Lower leg skin (tissue), 4 donors: ENCODE measurements at regions not wholly inside any gene's neighbourhood (a gene's known extent, or its start where the extent isn't known, plus 50 kb on each side); places are given as distances from the start of the nearest gene placed in this dataset.

Experiments
- DNase-seq, 2 donors: peaks; one replicate each; pipeline ENCODE4 v3.0.0-alpha.2; 2019; ENCODE audit warnings: low spot score in 2 of 2
- H3K4me3 ChIP-seq: fragments of 200-600 bp; sonication (generic); 2 replicates; pipeline ENCODE4 v1.5.1; 2017; ENCODE audit warnings: mild to moderate bottlenecking, low read depth; ENCODE audit not compliant: poor library complexity, severe bottlenecking
- CTCF ChIP-seq, 3 donors: fragments of 450-650 bp; IDR thresholded peaks; one replicate each; pipeline ENCODE4 v1.5.1; 2016; ENCODE audit warnings: antibody characterized with exemption in 3 of 3, mild to moderate bottlenecking in 3 of 3, moderate library complexity in 2 of 3
- POLR2A ChIP-seq, 2 donors: fragments of 450-650 bp; IDR thresholded peaks; one replicate each; pipeline ENCODE4 v1.6.1; 2016 to 2017; ENCODE audit warnings: antibody characterized with exemption in 2 of 2, mild to moderate bottlenecking in 1 of 2, moderate library complexity in 1 of 2
- WGBS, 2 donors: methylation state at CpG; one replicate each; pipeline ENCODE4 v1.1.5; 2018; 5-methylcytosine and 5-hydroxymethylcytosine counted together
- intact Hi-C: fragments of 100-400 bp; cut with DNase I; formaldehyde crosslinking; loops from one replicate; pipeline ENCODE4 v1.15.0; 2023; ENCODE audit warnings: low total_unique reads

- no peak for TF ChIP-seq POLR2A (IDR thresholded peaks at IDR 0.05)
- no peak for TF ChIP-seq CTCF (IDR thresholded peaks at IDR 0.05)
- no peak overlapping the region for H3K4me3 ChIP-seq
- WGBS, 2 donors, result 28 to 33% methylated on average over 2 of the region's 2 CpGs
- intact Hi-C loops, result no loop called here
- DNase-seq, result no peak
These were observed 492.5 kb downstream of the NR4A2 start for GRCh38 chr2:155839991-155840390.

DNA sequence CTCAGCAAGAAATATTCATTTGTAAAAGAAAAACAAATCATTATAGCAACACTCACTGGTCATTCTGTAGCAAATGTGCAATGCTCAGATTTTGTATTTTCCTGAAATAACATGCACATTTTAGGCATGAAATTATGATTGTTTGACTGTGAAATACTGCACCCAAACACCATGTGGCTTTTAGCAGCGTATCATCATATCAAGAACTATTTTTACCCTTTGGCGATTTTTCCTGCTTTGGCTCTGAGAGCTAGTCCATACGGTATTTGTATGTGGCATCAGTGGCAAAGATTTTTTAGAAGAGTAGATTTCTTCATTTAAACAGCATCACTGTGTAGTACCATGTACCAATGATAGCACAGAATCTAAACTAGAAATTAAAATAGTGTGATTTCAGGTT is 493.1 kb downstream of the NR4A2 start:
- no peak for DNase-seq
- TF ChIP-seq CTCF (IDR thresholded peaks at IDR 0.05), result no peak
- no peak for TF ChIP-seq POLR2A (IDR thresholded peaks at IDR 0.05)
- no peak overlapping the region for H3K4me3 ChIP-seq
- intact Hi-C loops, result no loop called here
- whole genome bisulfite sequencing, 2 donors, result 27 to 32% methylated on average over 3 of the region's 3 CpGs

- no peak overlapping the region for H3K4me3 ChIP-seq
- TF ChIP-seq CTCF (IDR thresholded peaks at IDR 0.05) (no peak), POLR2A (IDR thresholded peaks at IDR 0.05) (no peak)
- no peak for DNase-seq
- WGBS, 2 donors, result 86 to 93% methylated on average over 1 of the region's 1 CpG
- intact Hi-C loops, result no loop called here
These were observed 496.1 kb downstream of the NR4A2 start for GRCh38 chr2:155836439-155836838.

DNA sequence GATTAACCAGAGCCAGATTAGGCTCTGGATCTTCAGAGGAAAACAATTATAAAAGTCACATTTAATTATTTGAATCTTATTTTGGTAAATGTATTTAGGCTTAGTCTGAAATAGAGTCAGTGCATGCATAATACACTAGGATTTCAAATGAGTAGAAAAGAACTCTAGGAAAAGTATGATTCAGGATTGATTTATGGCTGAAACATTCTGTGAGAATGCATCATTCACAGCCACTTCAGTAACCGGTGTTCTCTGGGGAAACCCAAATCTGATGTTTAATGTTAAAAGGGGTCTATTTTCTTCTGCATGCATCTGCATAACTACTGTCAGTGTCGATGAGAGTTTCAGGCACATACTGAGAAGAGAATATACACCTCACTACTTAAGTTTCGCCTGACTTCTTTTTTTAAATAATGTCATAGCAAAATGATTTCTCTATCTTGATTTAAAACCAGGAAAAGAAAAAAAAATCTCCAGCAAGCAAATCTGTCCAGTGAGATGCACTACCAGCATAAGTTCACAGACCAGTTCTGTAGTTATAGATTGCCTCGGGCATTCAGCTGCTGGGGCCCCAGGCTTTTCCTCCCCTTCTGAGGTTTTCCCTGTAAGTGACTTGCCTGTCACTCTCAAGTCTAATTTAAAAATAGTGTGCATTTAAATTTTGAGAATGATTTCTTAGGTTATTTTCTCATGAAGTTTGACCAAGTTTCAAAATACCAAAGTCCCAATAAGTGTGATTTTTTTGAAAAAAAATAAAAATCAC is 501.5 kb downstream of the NR4A2 start:
- TF ChIP-seq POLR2A (IDR thresholded peaks at IDR 0.05) (no peak), CTCF (IDR thresholded peaks at IDR 0.05) (no peak)
- intact Hi-C loops, result no loop called here
- no peak for DNase-seq
- 36 to 50% methylated on average over 4 of the region's 4 CpGs for WGBS, 2 donors
- H3K4me3 ChIP-seq, result no peak overlapping the region

DNA sequence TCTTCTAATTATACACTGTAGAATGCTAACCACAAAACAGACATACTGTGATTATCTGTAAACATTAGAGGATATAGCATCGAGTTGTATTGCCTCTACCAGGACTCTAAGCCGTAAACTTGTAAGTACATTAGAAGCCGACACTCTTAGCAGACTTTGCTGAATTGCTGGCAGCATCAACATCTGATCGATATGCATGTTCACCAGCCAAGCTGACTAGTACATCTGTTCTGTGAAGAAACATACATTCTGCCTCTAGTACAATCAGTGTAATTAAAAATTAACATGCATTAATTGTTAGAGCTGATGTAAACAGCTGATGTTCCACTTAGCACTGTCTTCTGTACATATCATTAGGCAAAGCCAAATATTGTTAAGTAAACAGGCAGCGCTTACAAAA is 502.2 kb downstream of the NR4A2 start:
- no peak overlapping the region for H3K4me3 ChIP-seq
- TF ChIP-seq CTCF (IDR thresholded peaks at IDR 0.05) (no peak), POLR2A (IDR thresholded peaks at IDR 0.05) (no peak)
- WGBS, 2 donors, result 75 to 86% methylated on average over 5 of the region's 5 CpGs
- DNase-seq, result no peak
- intact Hi-C loops, result no loop called here

- intact Hi-C loops, result no loop called here
- 57 to 68% methylated on average over 2 of the region's 2 CpGs for WGBS, 2 donors
- TF ChIP-seq POLR2A (IDR thresholded peaks at IDR 0.05) (no peak), CTCF (IDR thresholded peaks at IDR 0.05) (no peak)
- no peak overlapping the region for H3K4me3 ChIP-seq
- DNase-seq, result no peak
These were observed 506.6 kb downstream of the NR4A2 start for GRCh38 chr2:155825876-155826275.
